T-cell (primary cell): ENCODE measurements at regions not wholly inside any gene's neighbourhood (a gene's known extent, or its start where the extent isn't known, plus 50 kb on each side); places are given as distances from the start of the nearest gene placed in this dataset.
"Not testable (repeated sequence)": the region's sequence is repeated elsewhere in the genome, so short reads cannot be mapped to it uniquely, and the experiment has no call there.

Source experiments
- ATAC-seq, 4 experiments: fragments of 200-7000 bp in 3 of 4; fragments of 150-1000 bp in 1 of 4; cut with Tn5 transposase; replicated peaks in 1 of 4; 1 replicate in 3 of 4; 2 replicates in 1 of 4; pipeline ENCODE4 v1.10.0; 2021; ENCODE audit warnings: moderate library complexity in 3 of 4, mild to moderate bottlenecking in 2 of 4, moderate number of reproducible peaks in 1 of 4
- CTCF ChIA-PET, 2 donors: fragments of 300-600 bp; sonication (Branson Sonifier 250); formaldehyde crosslinking; loops; one replicate each; lab custom pipeline; 2022; ENCODE audit warnings: antibody characterized with exemption in 2 of 2; lab: Charles Lee
- POLR2A ChIA-PET, 2 donors: fragments of 300-600 bp; sonication (Branson Sonifier 250); formaldehyde crosslinking; loops; one replicate each; lab custom pipeline; 2022; ENCODE audit warnings: antibody characterized with exemption in 2 of 2; lab: Charles Lee
- DNase-seq, 35 experiments: peaks; one replicate each; pipeline versions ENCODE4 v3.0.0 to v3.0.0-alpha.2; 2013 to 2023
- H3K27ac ChIP-seq: one replicate; pipeline ENCODE4 v1.5.1; 2013; ENCODE audit warnings: low read length
- H3K27me3 ChIP-seq, 2 experiments: replicated peaks in 1 of 2; 1 replicate in 1 of 2; 2 replicates in 1 of 2; pipeline versions ENCODE4 v1.6.1 to v1.7.0; 2013; ENCODE audit warnings: low read length in 1 of 2, mixed read lengths in 1 of 2; ENCODE audit not compliant: control insufficient read depth in 2 of 2, insufficient read depth in 2 of 2; ENCODE audit errors: extremely low read depth in 1 of 2
- H3K36me3 ChIP-seq, 2 donors: 1 replicate in 1 of 2; 2 replicates in 1 of 2; pipeline versions ENCODE4 v1.6.1 to v1.7.0; 2013; ENCODE audit warnings: low read length in 1 of 2; ENCODE audit not compliant: control insufficient read depth in 2 of 2, insufficient read depth in 1 of 2; ENCODE audit errors: extremely low read depth in 1 of 2
- H3K4me1 ChIP-seq, 2 experiments: 1 replicate in 1 of 2; 2 replicates in 1 of 2; pipeline versions ENCODE4 v1.6.1 to v1.7.0; 2013; ENCODE audit warnings: low read length in 2 of 2, mixed read lengths in 1 of 2; ENCODE audit not compliant: insufficient read depth in 2 of 2, control insufficient read depth in 1 of 2; ENCODE audit errors: extremely low read depth in 1 of 2
- H3K4me3 ChIP-seq, 2 donors: 1 replicate in 1 of 2; 2 replicates in 1 of 2; pipeline versions ENCODE4 v1.5.1 to v1.7.0; 2013; ENCODE audit warnings: mild to moderate bottlenecking in 2 of 2, low read length in 1 of 2, moderate library complexity in 1 of 2; ENCODE audit not compliant: control insufficient read depth in 1 of 2; ENCODE audit errors: extremely low read depth in 1 of 2
- H3K9me3 ChIP-seq: 2 replicates; pipeline ENCODE4 v1.7.0; 2013
- H3K27ac Mint-ChIP-seq, 2 donors: one replicate each; pipeline ENCODE4 v1.8.0; 2020 to 2021; ENCODE audit warnings: mild to moderate bottlenecking in 2 of 2, mixed read lengths in 2 of 2
- H3K27me3 Mint-ChIP-seq, 2 donors: one replicate each; pipeline ENCODE4 v1.8.0; 2021 to 2022; ENCODE audit warnings: mixed read lengths in 2 of 2
- H3K36me3 Mint-ChIP-seq: one replicate; pipeline ENCODE4 v1.8.0; 2021; ENCODE audit warnings: mixed read lengths
- H3K4me1 Mint-ChIP-seq, 3 donors: one replicate each; pipeline ENCODE4 v1.8.0; 2020 to 2022; ENCODE audit warnings: mixed read lengths in 3 of 3, mild to moderate bottlenecking in 1 of 3
- H3K4me3 Mint-ChIP-seq, 3 donors: one replicate each; pipeline ENCODE4 v1.8.0; 2020 to 2022; ENCODE audit warnings: mild to moderate bottlenecking in 3 of 3, mixed read lengths in 3 of 3, moderate library complexity in 3 of 3
- H3K9me3 Mint-ChIP-seq, 3 donors: one replicate each; pipeline ENCODE4 v1.8.0; 2020 to 2022; ENCODE audit warnings: mixed read lengths in 3 of 3
- WGBS: methylation state at CpG from one replicate; pipeline ENCODE4 v1.1.5; 2013; ENCODE audit warnings: missing lambda C conversion rate; ENCODE audit not compliant: insufficient coverage; 5-methylcytosine and 5-hydroxymethylcytosine counted together

- H3K4me3 Mint-ChIP-seq, result peak overlapping the region in 1 of 3 donors; percentile 60
- DNase-seq, result no peak
- Histone ChIP-seq H3K4me1 (peaks cover 7 to 58% of the 10 kb centered on the region in 2 experiments), H3K27me3 (no peaks in the 10 kb centered on the region), H3K27ac (no peak overlapping the region), H3K4me3 (no peak overlapping the region), H3K36me3 (no peaks in the 10 kb centered on the region), H3K9me3 (no peaks in the 10 kb centered on the region)
- peak overlapping the region; percentile 50 to 69 for H3K27ac Mint-ChIP-seq
- POLR2A ChIA-PET, result interaction anchor here in 1 of 2 donors (0.5 kb wide), 1 partner anchor 603 kb away, joined by 5 read pairs; no protein-coding TSS in a partner anchor
- 89% methylated on average over 2 of the region's 3 CpGs for WGBS
- H3K4me1 Mint-ChIP-seq, result peaks cover 54 to 72% (median 69%) of the 10 kb centered on the region in 3 donors
- ATAC-seq, result no peak
- H3K27me3 Mint-ChIP-seq, result no peaks in the 10 kb centered on the region
- no peaks in the 10 kb centered on the region for H3K36me3 Mint-ChIP-seq
- CTCF ChIA-PET, result interaction anchor here in 1 of 2 donors (0.6 to 1.9 kb wide), 2 partner anchors 12 to 17 kb away, joined by 3 to 6 read pairs; no protein-coding TSS in a partner anchor
- peaks cover 14 to 17% (median 16%) of the 10 kb centered on the region in 3 donors for H3K9me3 Mint-ChIP-seq
These were observed 548.9 kb upstream of the STEAP1 start for GRCh38 chr7:89605362-89605761.

DNA sequence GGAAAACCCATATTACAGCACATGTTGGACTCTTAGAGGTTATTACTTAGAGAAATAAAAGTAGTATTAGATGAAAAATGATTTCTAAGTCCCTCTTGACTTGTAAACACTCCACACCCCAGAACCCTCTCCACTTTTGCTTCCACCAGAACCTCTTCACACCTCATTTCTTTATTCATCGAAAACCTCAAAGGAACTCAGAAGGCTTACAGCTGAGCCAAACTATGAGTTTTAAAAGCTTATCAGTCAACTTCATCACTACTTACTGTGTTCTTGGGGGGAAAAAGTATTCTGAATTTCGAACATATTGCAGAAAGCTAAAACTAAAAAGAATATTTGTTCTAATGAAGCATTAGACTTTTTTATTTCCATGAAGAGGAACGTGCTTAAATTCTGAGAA lies 547.8 kb upstream of the STEAP1 start:
- no CpG with 5 or more reads among the region's 3 CpGs for WGBS
- peak overlapping the region; percentile 85 to 87 for H3K27ac Mint-ChIP-seq
- H3K27me3 ChIP-seq, result no peaks in the 10 kb centered on the region
- no peaks in the 10 kb centered on the region for H3K36me3 Mint-ChIP-seq
- no peak overlapping the region for H3K4me3 ChIP-seq
- H3K36me3 ChIP-seq, result no peaks in the 10 kb centered on the region
- POLR2A ChIA-PET, result interaction anchor here in 1 of 2 donors (0.6 kb wide), 1 partner anchor 11 kb away, joined by 3 read pairs; no protein-coding TSS in a partner anchor
- peak overlapping the region; percentile 50 for H3K27ac ChIP-seq
- no peaks in the 10 kb centered on the region for H3K27me3 Mint-ChIP-seq
- DNase-seq, result no peak
- CTCF ChIA-PET, result interaction anchor here in 1 of 2 donors (0.9 kb wide), 1 partner anchor 17 kb away, joined by 4 read pairs; no protein-coding TSS in a partner anchor
- H3K4me1 ChIP-seq, result peaks cover 7 to 58% of the 10 kb centered on the region in 2 experiments
- H3K4me3 Mint-ChIP-seq, result peak overlapping the region; percentile 8 to 60 (median 39)
- H3K9me3 Mint-ChIP-seq, result peaks cover 7 to 12% (median 7%) of the 10 kb centered on the region in 3 donors
- no peaks in the 10 kb centered on the region for H3K9me3 ChIP-seq
- H3K4me1 Mint-ChIP-seq, result peaks cover 54 to 75% (median 70%) of the 10 kb centered on the region in 3 donors
- ATAC-seq, result peak in 1 of 4 experiments; percentile 55

GRCh38 chr7:89607792-89608191 lies 546.5 kb upstream of the STEAP1 start:
- Mint-ChIP-seq H3K4me3 (peak overlapping the region in 2 of 3 donors; percentile 14 to 60), H3K27me3 (no peaks in the 10 kb centered on the region), H3K9me3 (peaks cover 0 to 12% (median 6%) of the 10 kb centered on the region in 3 donors), H3K27ac (peak overlapping the region; percentile 85 to 87), H3K36me3 (no peaks in the 10 kb centered on the region), H3K4me1 (peaks cover 54 to 75% (median 70%) of the 10 kb centered on the region in 3 donors)
- Histone ChIP-seq H3K4me3 (no peak overlapping the region), H3K27me3 (no peaks in the 10 kb centered on the region), H3K27ac (peak overlapping the region; percentile 50), H3K4me1 (peaks cover 7 to 58% of the 10 kb centered on the region in 2 experiments), H3K36me3 (no peaks in the 10 kb centered on the region), H3K9me3 (no peaks in the 10 kb centered on the region)
- CTCF ChIA-PET, result interaction anchor here in 1 of 2 donors (0.5 kb wide), 1 partner anchor 9 kb away, joined by 3 read pairs; no protein-coding TSS in a partner anchor
- POLR2A ChIA-PET, result no interaction called here
- ATAC-seq, result peak; percentile 78 to 86 (median 83)
- peak in 28 of 35 experiments; percentile 2 to 54 (median 30) for DNase-seq

- peaks cover 5 to 19% (median 14%) of the 10 kb centered on the region in 3 donors for H3K4me1 Mint-ChIP-seq
- H3K27me3 ChIP-seq, H3K27ac Mint-ChIP-seq, H3K9me3 ChIP-seq, H3K27me3 Mint-ChIP-seq, H3K27ac ChIP-seq, DNase-seq, H3K36me3 Mint-ChIP-seq, POLR2A ChIA-PET, H3K4me3 ChIP-seq, H3K4me3 Mint-ChIP-seq, ATAC-seq, H3K36me3 ChIP-seq, H3K9me3 Mint-ChIP-seq: not testable (repeated sequence)
- peaks cover 4 to 11% of the 10 kb centered on the region in 2 experiments for H3K4me1 ChIP-seq
- 80% methylated on average over 1 of the region's 6 CpGs for WGBS
- CTCF ChIA-PET, result interaction anchor here in 1 of 2 donors (0.6 kb wide), 2 partner anchors 9 to 1196 kb away, joined by 3 read pairs; no protein-coding TSS in a partner anchor
These were observed 537.4 kb upstream of the STEAP1 start for GRCh38 chr7:89616829-89617228.

- no peaks in the 10 kb centered on the region for H3K27me3 ChIP-seq
- H3K9me3 Mint-ChIP-seq, result peaks cover 0 to 5% (median 0%) of the 10 kb centered on the region in 3 donors
- no peaks in the 10 kb centered on the region for H3K27me3 Mint-ChIP-seq
- ATAC-seq (peak in 1 of 4 experiments; percentile 31), DNase-seq (no peak)
- WGBS, result no CpG with 5 or more reads among the region's 3 CpGs
- H3K36me3 ChIP-seq, result no peaks in the 10 kb centered on the region
- H3K36me3 Mint-ChIP-seq, result no peaks in the 10 kb centered on the region
- H3K4me1 Mint-ChIP-seq, result peaks cover 18 to 33% (median 27%) of the 10 kb centered on the region in 3 donors
- H3K27ac ChIP-seq, result no peak overlapping the region
- H3K4me3 ChIP-seq, result no peak overlapping the region
- H3K9me3 ChIP-seq, result no peaks in the 10 kb centered on the region
- H3K4me1 ChIP-seq, result peaks cover 15 to 24% of the 10 kb centered on the region in 2 experiments
- no peak overlapping the region for H3K27ac Mint-ChIP-seq
- ChIA-PET POLR2A (no interaction called here), CTCF (no interaction called here)
- no peak overlapping the region for H3K4me3 Mint-ChIP-seq
These were observed 536.0 kb upstream of the STEAP1 start for GRCh38 chr7:89618274-89618673.

DNA sequence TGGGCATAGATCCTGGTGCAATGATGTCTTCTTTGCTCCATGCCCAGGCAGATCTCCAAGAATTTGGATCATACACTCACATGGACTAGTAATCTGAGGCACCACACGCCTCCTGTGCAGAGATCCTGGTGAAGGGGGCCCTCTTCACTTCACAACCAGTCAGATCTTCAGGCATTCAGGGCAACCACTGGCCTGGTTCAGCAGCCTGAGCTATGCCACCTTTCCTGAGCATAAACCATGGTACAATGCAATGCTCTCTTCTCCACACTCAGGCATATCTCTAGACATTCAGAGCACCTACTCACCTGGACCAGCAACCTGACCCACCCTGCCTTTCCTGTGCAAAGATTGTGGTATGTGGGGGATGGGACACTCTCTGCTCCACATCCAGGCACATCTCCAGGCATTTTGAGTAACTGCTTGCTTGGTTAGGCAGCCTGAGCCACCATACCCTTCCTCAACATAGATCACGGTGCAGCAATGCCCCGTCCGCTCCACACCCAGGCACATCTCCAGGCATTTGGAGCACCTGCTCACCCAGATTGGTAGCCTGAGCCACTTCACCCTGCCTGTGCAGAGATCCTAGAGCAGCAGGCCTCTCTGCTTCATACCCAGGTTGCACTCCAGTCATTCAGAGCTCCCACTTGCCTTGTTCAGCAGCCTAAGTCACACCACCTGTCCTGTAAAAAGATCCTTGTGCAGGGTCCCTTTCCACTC lies 532.2 kb upstream of the STEAP1 start:
- Histone ChIP-seq H3K27me3 (no peaks in the 10 kb centered on the region), H3K36me3 (no peaks in the 10 kb centered on the region), H3K4me1 (peaks cover 15 to 24% of the 10 kb centered on the region in 2 experiments), H3K4me3 (no peak overlapping the region), H3K27ac (no peak overlapping the region), H3K9me3 (no peaks in the 10 kb centered on the region)
- ChIA-PET POLR2A (no interaction called here), CTCF (interaction anchor here (0.6 to 1.9 kb wide), 12 partner anchors 9 to 831 kb away, joined by 3 to 16 read pairs (median 5); no protein-coding TSS in a partner anchor)
- ATAC-seq (peak in 2 of 4 experiments; percentile 33 to 34), DNase-seq (no peak)
- peaks cover 0 to 1% of the 10 kb centered on the region in 2 donors for H3K27me3 Mint-ChIP-seq
- 88% methylated on average over 4 of the region's 4 CpGs for WGBS
- H3K36me3 Mint-ChIP-seq, result no peaks in the 10 kb centered on the region
- peaks cover 0 to 5% (median 0%) of the 10 kb centered on the region in 3 donors for H3K9me3 Mint-ChIP-seq
- H3K27ac Mint-ChIP-seq, result no peak overlapping the region
- H3K4me1 Mint-ChIP-seq, result peaks cover 18 to 33% (median 27%) of the 10 kb centered on the region in 3 donors
- peak overlapping the region in 1 of 3 donors; percentile 38 for H3K4me3 Mint-ChIP-seq
